ENCODE measurements at regions not wholly inside any gene's neighbourhood (a gene's known extent, or its start where the extent isn't known, plus 50 kb on each side); places are given as distances from the start of the nearest gene placed in this dataset.
"Not testable (repeated sequence)": the region's sequence is repeated elsewhere in the genome, so short reads cannot be mapped to it uniquely, and the experiment has no call there.

DNA sequence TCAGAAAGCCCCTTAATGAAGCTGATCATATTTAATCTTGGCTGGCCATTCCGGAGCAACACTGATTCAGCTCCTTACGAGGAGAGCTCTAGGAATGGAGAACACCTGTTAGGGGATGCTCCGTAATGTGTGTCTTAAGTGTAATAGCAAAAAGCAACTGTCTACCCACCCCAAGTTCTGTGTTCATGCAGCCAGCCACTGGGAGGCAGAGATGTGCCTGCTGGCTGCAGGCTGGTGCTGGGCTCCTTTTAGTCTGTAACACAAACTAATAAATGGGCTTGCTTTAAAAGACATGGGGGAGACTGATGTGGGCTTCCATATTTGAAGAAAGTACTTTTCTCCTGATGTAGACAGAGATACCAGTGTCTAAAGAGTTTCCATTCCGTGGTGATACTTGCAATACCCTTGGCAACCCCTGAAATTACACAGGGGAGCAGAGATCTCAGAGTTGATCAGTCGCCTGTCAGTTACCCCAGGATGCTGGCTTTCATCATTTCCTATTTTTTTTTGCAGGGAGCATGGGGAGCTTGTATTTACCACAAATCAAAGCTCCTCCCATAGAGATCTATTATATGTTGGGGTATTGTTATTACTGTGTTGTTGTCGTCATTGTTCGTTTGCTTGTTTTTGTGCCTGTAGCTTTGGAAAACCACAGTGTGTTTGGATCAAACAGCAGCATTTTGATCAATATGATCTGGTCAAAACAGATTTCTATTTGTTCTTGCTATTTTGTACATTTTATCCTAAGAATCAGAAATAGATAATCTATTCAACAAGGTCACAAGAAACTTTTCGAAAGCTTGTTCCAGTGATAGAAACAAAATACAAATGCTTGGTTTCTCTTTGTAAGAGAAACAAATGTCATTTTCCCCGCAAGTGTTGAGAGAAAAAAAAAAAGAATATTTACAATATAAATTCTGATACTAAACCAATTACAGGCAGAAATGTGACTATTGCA lies 65.8 kb downstream of the MTX3 start:
- no peak for DNase-seq

DNA sequence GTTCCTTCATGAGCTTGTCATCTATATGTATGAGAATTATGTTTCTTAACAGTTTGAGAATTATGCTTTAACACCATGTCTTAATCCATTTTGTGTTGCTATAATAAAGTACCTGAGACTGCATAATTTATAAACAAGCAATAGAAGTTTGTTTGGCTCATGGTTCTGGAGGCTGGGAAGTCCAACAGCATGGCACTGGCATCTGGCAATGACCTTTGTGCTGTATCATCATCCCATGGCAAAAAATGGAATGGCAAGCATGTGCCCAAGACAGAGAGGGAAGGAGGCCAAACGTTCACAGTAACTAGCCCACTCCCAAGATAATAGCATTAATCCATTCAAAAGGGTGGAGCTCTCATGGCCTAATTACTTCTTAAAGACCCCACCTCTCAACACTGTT lies 67.6 kb downstream of the MTX3 start:
- no peak for DNase-seq

DNA sequence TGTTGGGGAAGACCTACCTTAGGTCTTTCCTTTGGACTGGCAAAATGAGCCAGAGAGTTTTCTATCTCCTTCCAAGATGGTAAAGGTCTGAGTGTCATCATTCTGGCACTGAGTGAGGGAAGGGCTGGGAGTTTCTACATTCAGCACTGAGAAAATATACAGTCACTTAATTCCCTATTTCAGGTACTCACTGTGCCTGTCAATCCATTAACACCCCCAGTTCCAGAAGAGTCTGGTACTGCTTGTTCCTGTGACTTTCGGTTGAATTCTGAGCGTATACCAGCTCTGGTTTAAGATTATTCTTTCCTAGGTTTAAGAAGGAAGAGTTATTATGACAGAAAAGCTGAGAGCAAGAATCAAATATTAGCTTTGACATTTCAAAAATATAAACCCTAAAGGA lies 68.4 kb downstream of the MTX3 start:
- no peak for DNase-seq

DNA sequence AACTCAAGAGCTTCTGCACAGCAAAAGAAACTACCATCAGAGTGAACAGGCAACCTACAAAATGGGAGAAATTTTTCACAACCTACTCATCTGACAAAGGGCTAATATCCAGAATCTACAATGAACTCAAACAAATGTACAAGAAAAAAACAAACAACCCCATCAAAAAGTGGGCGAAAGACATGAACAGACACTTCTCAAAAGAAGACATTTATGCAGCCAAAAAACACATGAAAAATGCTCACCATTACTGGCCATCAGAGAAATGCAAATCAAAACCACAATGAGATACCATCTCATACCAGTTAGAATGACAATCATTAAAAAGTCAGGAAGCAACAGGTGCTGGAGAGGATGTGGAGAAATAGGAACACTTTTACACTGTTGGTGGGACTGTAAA lies 83.6 kb downstream of the MTX3 start:
- DNase-seq, result not testable (repeated sequence)

DNA sequence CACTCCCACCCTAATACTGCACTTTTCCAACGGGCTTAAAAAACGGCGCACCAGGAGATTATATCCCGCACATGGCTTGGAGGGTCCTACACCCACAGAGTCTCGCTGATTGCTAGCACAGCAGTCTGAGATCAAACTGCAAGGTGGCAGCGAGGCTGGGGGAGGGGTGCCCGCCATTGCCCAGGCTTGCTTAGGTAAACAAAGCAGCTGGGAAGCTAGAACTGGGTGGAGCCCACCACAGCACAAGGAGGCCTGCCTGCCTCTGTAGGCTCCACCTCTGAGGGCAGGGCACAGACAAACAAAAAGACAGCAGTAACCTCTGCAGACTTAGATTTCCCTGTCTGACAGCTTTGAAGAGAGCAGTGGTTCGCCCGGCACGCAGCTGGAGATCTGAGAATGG lies 88.5 kb downstream of the MTX3 start:
- DNase-seq, result not testable (repeated sequence)

DNA sequence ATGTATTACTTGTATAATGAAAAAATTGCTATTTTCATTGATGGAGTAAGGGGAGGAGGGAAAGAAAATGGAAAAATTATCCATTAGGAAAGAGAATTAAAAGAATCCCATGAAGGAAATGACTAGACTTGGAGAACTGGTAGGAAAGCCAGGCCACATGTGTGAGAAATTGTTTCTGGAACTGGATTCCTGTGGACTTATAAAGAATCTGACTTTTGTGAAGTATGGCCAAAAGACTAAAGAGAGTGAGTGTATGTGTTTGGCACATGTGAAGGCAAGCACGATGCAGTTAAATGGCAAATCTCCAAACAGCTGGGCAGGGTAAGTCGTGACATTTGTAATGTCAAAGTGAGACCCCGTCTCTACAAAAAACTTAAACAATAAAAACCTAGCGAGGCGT lies 89.4 kb downstream of the MTX3 start:
- no peak for DNase-seq

DNA sequence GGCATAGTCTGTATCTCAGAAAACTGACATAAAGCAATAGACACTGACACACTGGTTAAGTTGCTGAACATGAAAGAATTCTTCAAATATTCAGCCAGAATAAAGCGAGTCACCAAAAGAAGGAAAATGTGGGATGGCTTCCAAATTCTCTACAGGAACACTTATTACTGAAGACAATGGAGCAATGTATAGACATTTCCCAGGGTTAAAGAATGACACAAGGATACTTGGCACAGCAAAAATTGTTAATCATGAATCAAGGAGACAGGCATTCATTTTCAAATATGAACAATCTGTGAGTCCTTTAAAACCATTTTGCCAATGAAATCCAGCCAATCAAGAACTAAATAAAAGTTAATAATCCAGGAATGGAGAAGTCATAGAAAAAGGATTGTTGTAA lies 92.5 kb downstream of the MTX3 start:
- no peak for DNase-seq

DNA sequence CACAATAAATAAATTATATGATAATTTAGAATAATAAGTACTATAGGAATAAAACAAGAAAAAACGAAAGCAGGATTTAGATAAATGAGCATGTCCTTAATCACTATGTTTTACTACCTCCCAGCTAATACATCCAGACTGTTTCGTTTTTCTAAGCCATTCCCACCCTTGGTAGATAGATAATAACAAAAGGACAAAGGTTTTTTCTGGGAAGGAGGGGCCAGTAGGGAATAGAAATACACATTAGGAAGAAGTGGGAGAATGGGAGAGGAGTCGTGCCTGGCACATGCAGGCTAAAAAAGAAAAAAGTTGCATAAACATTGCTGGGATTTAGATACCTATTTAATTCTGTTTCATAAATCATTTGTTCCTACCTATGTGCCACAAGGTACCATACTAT lies 97.1 kb downstream of the MTX3 start:
- DNase-seq, result no peak

DNA sequence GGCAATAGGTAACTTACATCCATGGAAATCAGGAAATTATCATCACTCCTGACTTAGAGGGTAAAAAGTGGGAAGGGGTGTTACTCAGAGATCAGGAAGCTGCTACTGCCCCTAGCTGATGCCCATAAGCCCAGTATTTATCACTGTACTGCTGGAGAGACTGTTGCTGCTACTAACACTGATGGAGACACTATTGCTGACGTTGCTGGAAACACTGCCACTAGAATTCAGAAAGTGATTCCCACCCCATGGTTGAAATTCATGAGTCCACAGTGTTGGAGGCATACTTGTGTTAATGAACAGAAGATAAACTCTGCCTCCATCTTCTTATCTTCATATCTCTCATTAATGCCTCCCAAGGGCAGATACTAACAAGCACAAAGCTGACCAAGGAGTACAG lies 97.6 kb downstream of the MTX3 start:
- no peak for DNase-seq

DNA sequence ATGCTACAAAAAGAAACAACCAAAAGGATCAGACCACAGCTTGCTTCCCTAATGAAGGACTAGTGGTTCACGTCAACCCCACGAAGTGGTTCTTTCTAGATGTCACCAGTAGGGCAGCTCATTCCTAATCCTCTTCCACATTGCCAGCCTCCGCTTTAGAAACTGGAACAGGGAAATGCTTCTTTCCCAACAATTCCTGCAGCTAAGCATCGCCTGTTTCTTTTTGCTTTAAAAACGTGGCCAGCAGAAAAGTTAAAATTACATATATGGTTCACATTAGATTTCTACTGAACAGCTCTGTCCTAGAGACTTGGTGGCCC lies 100.2 kb downstream of the MTX3 start:
- no peak for DNase-seq

DNA sequence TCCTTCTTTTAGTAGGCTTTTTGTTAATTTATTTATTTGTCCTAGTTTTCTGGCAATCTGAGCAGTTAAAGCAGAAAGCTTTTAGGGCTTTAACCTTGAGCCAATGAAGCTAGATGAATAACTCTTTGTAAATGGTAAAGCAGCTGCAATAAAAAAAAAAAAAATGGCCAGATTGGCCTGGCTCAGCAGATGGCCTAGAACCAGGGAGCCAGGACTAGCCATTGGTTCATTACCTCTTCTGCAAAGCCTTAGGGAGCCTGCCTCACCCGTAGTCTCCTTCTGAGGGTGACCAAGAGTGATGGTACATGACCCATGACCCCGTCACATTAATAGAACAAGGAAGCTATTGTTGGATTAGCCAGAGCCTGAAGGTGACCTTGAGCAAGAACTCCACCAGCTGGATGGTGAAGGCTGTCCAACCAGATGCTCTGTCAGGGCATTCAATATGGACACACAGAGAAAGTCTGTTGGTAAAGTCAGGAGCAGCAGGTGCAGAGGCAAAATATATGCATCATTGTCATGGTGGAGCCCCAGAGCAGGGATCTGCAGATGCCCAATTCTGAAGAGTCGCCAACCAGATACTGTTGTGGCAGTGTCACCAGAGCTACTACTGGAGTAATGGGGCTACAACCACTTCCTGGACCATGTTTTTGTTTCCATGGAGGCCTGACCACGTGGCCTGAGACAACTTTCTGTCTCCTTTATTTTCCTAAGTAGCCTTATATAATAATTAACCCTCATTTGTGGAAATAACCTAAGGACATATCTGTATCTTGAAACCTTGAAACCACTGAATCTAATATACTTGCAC lies 100.7 kb downstream of the MTX3 start:
- DNase-seq, result no peak

DNA sequence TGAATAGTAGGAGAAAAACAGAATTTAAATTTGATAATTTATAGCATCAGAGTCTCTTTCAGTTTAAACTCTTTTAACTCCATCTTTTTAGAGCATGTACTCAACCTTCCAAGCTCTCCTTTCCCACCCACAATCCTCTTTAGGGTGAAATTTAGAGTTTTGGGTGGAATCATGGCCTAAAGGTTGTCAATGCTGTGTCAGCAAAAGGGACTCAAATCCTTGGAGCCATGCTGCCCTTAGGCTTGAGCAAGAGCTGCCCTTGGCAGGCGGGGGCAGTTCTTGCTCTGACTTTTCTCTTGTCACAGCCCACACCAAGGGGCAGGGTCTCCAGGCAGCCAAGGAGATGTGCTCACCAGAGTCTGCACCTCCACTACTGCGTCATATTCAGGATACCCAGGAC lies 102.4 kb downstream of the MTX3 start:
- no peak for DNase-seq

DNA sequence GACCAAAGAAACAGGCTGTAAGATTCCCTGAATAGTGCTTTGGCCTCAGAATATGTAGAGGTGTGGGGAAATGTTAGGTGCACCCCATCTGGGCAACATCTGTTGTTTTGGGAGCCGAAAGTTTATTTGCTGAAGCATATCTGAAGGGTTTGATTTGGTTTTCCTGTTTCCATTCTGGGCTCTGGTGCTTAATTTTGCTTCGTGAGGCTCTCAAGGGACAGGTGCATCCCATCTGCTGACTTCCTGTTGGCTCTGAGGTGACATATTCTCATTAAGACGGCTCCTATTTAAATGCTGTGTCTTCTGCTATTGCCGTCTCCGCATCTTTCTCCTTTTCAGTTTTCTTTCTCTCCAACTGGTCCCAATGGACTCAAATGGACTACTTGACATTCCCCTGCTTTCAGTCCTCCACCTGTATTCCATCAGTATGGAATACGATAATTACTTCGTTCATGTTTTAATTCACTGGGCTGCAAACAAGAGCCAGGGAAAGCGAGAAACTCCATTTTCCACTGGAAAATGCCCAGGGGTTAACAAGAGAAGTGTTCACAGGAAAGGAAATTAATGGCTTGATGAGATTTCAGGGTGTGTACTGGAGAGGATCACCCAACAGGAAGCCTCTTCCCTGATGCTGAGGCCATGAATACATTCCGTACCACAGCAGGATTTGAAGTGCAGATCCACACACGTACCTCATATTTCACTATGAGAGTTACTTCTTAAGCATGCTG lies 104.0 kb downstream of the MTX3 start:
- no peak for DNase-seq

DNA sequence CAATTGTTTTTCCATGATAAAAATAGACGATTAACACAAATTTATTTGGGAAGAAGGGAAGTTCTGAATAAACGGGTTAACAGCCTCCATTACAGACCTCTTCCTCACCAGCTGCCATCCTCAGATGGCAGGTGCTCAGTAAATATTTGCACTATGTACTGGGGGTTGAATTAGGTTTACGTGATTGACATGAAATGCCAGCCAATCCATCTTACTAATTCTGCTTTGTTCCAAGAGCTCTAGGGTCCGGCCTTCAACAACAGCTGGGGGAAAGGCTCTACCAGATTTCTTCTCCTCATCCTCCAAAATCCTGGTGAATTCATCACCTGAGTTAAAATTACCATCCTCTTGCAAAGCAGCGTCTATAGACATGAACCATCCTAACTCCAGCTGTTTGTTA lies 104.6 kb downstream of the MTX3 start:
- DNase-seq, result no peak

DNA sequence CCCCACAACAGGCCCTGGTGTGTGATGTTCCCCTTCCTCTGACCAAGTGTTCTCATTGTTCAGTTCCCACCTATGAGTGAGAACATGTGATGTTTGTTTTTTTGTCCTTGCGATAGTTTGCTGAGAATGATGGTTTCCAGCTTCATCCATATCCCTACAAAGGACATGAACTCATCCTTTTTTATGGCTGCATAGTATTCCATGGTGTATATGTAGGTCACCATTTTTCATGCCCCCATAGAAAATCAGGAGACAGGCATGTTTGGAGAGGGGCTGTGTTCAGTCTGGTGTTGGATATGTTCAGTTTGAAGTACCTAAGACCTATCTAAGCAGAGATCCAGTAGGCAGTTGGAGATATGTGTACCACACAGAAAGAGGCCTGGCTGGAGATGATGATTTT lies 111.2 kb downstream of the MTX3 start:
- not testable (repeated sequence) for DNase-seq

DNA sequence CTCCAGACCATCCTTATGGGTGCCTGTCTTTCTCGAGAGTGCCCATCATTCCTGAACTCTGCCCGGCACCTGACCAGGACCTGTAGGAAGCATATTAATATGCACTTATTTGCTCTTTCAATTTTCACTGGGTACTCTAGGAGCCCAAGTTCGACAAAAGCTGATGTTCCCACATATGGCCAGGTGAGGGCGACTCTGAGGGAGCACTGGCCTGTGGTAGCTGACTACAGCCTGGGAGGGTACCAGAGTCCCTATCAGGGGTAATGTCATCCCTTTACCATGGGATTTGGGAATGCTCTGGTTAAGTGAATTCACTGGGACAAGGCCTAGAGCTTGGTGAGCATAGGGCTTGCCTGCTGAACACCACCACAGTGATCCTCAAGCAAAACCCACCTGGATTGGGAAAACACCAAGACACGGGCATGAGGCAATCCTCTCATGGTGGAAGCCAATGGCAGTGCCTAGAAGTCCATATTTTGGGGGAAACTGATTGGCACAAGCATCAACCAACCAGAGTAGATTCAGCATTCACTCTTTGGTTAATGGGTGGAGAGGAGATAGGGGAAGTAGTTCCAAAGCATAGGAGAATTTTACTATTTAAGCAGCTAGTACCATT lies 112.2 kb downstream of the MTX3 start:
- no peak for DNase-seq

DNA sequence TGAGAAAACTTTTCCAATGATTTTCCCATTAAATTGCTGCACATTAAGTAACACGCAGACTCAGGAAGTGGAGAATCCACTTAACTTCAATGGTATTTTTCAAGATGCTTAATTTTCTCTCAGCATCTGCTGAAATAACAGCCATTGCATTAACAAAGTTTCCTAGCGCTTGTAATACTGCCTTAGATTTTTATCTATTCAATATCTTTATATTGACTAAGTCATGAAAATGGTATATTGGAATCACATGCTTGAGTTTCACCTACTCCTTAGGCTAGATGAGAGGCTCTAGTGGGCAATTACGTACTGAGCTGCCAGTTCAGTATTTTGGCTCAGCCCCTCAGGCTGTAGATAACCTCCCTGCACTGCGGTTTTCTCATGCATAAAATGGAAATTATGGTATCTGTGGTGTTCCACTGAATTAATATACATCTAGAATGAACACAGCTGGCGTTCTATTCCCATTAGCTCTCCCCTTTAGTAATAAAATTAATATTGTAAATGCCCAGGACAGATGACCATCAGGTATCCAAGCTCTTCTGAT lies 112.9 kb downstream of the MTX3 start:
- DNase-seq, result no peak

DNA sequence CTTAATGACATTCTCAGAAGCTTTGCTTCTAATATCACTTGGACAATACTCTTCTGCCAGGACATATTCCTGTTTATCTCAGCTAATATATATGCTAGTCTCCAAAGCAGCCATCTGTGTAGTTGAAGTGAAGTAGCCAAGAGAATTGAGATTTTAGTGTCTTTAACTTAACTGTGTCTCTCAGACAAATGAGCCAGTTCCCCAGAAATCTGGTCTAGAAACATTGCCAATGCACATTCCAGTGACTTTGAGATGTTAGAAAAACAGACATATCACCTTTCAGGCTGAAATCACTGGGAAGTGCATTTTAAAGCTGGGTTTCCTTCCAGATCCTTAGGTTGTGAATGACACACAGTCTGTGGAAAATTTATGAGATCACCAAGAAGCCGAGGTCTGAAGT lies 114.6 kb downstream of the MTX3 start:
- DNase-seq, result no peak

DNA sequence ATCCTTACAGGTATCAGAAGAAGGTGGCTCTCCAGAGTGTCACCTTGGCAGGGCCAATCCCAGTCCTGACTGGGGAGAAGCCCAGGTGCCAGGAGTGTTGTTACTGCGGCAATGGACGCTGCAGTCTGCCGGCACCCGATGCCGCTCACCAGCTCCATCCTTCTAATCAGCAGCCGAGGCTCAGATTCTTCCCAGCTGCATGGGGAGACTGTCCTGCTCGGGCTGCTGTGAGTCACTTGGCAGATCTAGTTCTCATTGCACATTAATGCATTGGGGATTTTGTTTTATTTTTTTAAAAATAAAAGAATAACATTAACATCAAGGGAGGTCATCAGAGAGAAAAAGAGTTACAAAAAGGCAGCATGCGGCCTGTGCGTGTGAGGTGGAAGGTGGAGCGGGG lies 115.8 kb downstream of the MTX3 start:
- no peak for DNase-seq

DNA sequence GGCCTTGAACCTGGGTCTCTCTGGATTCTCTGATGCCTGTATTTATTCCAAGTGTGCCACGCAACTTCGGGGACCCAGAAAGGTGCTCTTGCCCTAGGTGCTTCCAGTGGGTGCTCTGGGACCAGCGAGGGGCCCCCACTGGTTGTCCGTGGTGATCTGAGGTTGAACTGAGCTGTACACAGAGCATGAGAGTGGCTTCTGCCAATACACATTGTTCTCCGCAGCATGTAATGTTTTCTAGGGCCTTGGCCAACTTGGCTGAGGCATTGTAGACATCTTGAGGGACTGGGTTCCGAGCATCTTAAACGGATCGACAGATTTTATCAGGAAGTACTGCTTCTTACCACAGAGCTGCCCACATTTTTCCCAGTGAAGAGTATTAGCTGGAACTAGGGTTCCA lies 117.9 kb downstream of the MTX3 start:
- no peak for DNase-seq

DNA sequence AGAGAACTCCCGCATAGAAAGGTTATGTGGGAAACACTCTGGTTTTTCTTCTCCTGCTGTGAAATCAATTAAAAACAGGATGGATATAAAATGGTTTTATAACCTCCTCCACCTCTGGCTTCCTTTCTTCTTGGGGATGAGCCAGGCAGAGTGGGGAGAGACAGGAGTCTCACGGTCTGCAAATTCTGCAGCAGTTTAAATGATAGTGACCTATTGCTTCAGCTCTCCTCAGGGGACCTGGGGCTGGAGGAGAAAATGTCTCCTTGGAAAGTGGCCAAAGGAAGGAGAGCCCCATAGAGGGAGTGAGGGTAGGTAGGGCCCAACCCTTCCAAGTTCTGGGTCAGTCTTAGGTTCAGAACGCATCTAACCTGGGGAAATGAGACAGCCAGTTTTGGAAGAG lies 118.8 kb downstream of the MTX3 start:
- no peak for DNase-seq

DNA sequence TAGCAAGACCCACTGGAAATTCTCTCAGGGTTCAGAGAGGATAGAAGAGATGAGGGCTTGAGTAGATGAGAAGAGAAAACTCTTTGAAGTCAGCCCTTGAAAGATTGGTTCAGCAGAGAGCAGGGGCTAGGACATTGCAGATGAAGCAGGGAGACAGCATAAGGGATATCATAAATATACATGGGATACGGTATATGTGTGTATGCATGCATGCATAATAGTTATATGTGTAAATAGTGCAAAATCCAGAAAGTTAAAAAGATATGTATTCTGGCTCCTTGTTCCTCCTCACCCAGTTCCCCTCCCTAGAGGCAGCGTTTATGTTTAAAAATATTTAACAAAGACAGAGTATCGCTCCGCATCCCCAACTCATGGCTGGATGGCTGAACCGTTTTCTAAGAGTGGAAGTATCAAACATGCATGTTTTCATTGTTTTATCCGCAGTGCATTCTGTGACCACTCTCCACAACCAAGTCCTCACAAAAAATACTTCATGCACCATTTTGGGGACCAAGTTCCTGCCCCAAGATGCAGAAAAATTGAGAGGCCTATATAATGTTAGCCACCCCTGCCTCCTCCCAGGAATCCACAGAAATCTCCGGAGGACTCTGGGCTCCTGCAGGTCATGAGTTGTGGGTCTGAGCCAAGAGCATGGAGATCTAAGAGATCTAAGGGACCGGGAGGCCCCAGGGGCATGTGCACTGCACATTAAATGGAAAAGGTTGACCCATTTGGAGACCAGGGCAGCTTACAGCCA lies 119.5 kb downstream of the MTX3 start:
- no peak for DNase-seq
